GM13976 (cell line): ENCODE measurements at regions not wholly inside any gene's neighbourhood (a gene's known extent, or its start where the extent isn't known, plus 50 kb on each side); places are given as distances from the start of the nearest gene placed in this dataset.

ENCODE experiments used
- DNase-seq: peaks from one replicate; pipeline ENCODE4 v3.0.0; 2012; ENCODE audit warnings: low spot score
- CTCF ChIP-seq: IDR thresholded peaks from 2 replicates; pipeline ENCODE4 v1.5.1; 2012; ENCODE audit warnings: borderline replicate concordance, mild to moderate bottlenecking; ENCODE audit not compliant: insufficient read depth; ENCODE audit errors: extremely low read depth, missing control alignments, control extremely low read depth
- in situ Hi-C: fragments of 300-500 bp; cut with MboI; formaldehyde crosslinking; loops from one replicate; pipeline ENCODE4 v1.12.0; 2022; ENCODE audit warnings: low sequenced_read_pairs, mixed read lengths, inconsistent platforms; ENCODE audit not compliant: unreplicated experiment

GRCh38 chr1:194975913-194976312, 1632.3 kb downstream of the KCNT2 start:
- in situ Hi-C loops: no loop called here
- no peak for TF ChIP-seq CTCF
- DNase-seq: no peak

- TF ChIP-seq CTCF: no peak
- DNase-seq: no peak
- in situ Hi-C loops: no loop called here
Measured at GRCh38 chr1:194968916-194969315, 1639.3 kb downstream of the KCNT2 start.

- no peak for DNase-seq
- TF ChIP-seq CTCF: no peak
Measured at GRCh38 chr1:194959795-194960194, 1648.4 kb downstream of the KCNT2 start.

GRCh38 chr1:194952171-194952570, 1656.1 kb downstream of the KCNT2 start:
- DNase-seq: no peak
- in situ Hi-C loops: no loop called here
- TF ChIP-seq CTCF: no peak

More at GRCh38 chr1:194959795-194960194, 1648.4 kb downstream of the KCNT2 start:
- in situ Hi-C loops: no loop called here

GRCh38 chr1:194950584-194950983, 1657.7 kb downstream of the KCNT2 start:
- no peak for DNase-seq
- in situ Hi-C loops: no loop called here
- no peak for TF ChIP-seq CTCF

GRCh38 chr1:194940336-194941030, 1667.8 kb downstream of the KCNT2 start:
- no peak for TF ChIP-seq CTCF
- in situ Hi-C loops: no loop called here
- DNase-seq: no peak

GRCh38 chr1:194935864-194936263, 1672.4 kb downstream of the KCNT2 start:
- TF ChIP-seq CTCF: no peak
- in situ Hi-C loops: no loop called here
- no peak for DNase-seq
